ENCODE measurements at regions not wholly inside any gene's neighbourhood (a gene's known extent, or its start where the extent isn't known, plus 50 kb on each side); places are given as distances from the start of the nearest gene placed in this dataset.

- TF ChIP-seq TAF1 (IDR thresholded peaks at IDR 0.05; ENCODE audit: low read depth, low read length) (no peak), POLR2A (IDR thresholded peaks at IDR 0.05; ENCODE audit: low read depth, low read length) (no peak), POLR2AphosphoS5 (IDR thresholded peaks at IDR 0.05; ENCODE audit: low read depth, low read length) (no peak), PAX5 (IDR thresholded peaks at IDR 0.05; ENCODE audit: insufficient read depth, low read length, severe bottlenecking) (no peak), SPI1 (IDR thresholded peaks at IDR 0.05; ENCODE audit: low read depth, low read length) (no peak)
Measured at GRCh38 chr10:120041807-120042559, 149.5 kb downstream of the SEC23IP start.
